Large intestine (tissue), 3 donors: ENCODE measurements at regions not wholly inside any gene's neighbourhood (a gene's known extent, or its start where the extent isn't known, plus 50 kb on each side); places are given as distances from the start of the nearest gene placed in this dataset.

ENCODE experiments used
- DNase-seq, 2 donors: peaks; one replicate each; pipeline versions ENCODE4 v3.0.0 to v3.0.0-alpha.2; 2013
- H3K27ac ChIP-seq: one replicate; pipeline ENCODE4 v1.5.1; 2013; ENCODE audit warnings: low read length
- H3K27me3 ChIP-seq: 2 replicates; pipeline ENCODE4 v1.6.1; 2013; ENCODE audit warnings: low read length; ENCODE audit not compliant: control insufficient read depth, insufficient read depth
- H3K36me3 ChIP-seq: 2 replicates; pipeline ENCODE4 v1.6.1; 2013; ENCODE audit warnings: low read length; ENCODE audit not compliant: control insufficient read depth, insufficient read depth
- H3K4me1 ChIP-seq: one replicate; pipeline ENCODE4 v1.6.1; 2013; ENCODE audit warnings: low read length; ENCODE audit not compliant: control insufficient read depth, insufficient read depth
- H3K4me3 ChIP-seq: one replicate; pipeline ENCODE4 v1.5.1; 2013; ENCODE audit warnings: low read length
- H3K9me3 ChIP-seq: one replicate; pipeline ENCODE4 v1.6.1; 2013; ENCODE audit warnings: mild to moderate bottlenecking, low read depth, low read length, moderate library complexity; ENCODE audit not compliant: control insufficient read depth
- WGBS: methylation state at CpG from one replicate; pipeline ENCODE4 v1.1.5; 2013; ENCODE audit warnings: low lambda C conversion rate; ENCODE audit not compliant: insufficient coverage; 5-methylcytosine and 5-hydroxymethylcytosine counted together

DNA sequence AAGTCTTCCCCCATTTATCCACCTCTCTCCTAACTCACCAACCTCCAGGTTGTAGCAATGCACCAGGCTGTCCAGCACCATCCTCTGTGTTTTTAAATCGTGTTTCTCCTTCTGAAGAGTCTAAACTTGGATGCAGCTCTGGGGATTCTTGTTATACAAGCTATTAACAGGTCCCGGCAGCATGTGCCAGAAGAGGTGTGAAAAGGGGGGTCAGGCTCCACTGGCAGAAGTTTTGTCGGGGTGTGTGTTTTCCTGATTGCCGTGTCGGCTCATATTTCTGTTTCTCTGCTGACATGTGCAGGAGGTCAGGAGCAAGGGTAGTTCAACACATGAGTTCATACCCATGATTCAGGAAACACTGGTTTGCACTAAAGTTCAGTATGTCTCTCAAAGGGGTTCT, 658.6 kb upstream of the CAMK1G start:
- Histone ChIP-seq H3K9me3 (no peaks in the 10 kb centered on the region), H3K4me1 (no peaks in the 10 kb centered on the region), H3K36me3 (no peaks in the 10 kb centered on the region), H3K4me3 (no peak overlapping the region), H3K27ac (no peak overlapping the region), H3K27me3 (no peaks in the 10 kb centered on the region)
- WGBS, result no CpG with 5 or more reads among the region's 5 CpGs
- DNase-seq, result no peak

DNA sequence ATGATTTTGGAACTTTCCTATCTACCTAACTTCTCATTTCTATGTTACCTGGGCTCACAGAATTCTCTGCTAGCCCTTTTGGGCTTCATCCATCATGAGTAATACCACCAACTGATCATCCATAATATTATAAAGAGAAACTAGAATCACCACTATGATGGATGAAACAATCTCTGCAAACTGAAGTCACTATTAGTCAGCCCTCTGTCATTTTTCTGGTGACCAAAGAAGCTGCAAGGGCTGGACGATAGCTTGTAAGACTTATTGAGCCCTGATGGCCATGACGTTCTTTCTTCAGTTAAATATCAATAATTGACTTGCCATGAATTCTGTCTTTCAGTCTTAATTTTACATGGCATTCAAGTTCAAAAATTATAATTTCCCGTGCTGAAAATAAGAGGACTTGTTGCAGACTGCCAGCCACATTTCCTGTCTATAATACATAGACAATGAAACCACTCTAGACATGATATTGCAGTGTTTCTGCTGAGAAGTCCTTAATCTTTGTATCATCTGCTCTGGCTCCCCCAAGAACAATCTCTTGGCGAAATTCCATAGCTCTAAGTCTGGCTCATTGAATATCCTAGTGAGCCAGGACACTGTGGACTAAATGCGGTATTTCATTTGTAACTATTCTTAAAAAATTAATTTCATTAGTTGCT, 655.0 kb upstream of the CAMK1G start:
- 100% methylated on average over 1 of the region's 5 CpGs for WGBS
- Histone ChIP-seq H3K36me3 (no peaks in the 10 kb centered on the region), H3K9me3 (no peaks in the 10 kb centered on the region)

DNA sequence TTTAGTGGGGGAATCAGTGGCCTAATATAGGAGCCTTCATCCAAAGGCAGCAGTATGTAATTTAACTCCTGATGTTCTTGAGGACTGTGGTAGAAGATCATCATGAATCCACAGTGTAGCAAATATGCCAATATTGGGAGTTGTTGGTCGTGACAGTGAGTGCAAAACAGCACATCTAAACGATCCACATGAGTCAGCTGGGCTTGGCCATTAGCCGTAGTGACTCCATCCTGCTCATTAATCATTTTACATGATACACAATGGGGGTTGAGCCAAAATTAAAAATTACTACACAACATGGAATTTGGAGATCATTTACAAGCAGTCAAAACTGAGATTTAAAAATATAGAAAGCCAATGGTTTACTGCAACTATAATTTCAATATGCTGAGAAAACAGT, 653.9 kb upstream of the CAMK1G start:
- no peak overlapping the region for H3K27ac ChIP-seq
- no peaks in the 10 kb centered on the region for H3K27me3 ChIP-seq
- no peak for DNase-seq
- no peak overlapping the region for H3K4me3 ChIP-seq
- whole genome bisulfite sequencing, result no CpG with 5 or more reads among the region's 3 CpGs
- H3K9me3 ChIP-seq, result no peaks in the 10 kb centered on the region
- H3K4me1 ChIP-seq, result no peaks in the 10 kb centered on the region
- H3K36me3 ChIP-seq, result no peaks in the 10 kb centered on the region

More for the DNA sequence above, 655.0 kb upstream of the CAMK1G start:
- Histone ChIP-seq H3K4me1 (no peaks in the 10 kb centered on the region), H3K4me3 (no peak overlapping the region), H3K27ac (no peak overlapping the region), H3K27me3 (no peaks in the 10 kb centered on the region)
- DNase-seq, result no peak

DNA sequence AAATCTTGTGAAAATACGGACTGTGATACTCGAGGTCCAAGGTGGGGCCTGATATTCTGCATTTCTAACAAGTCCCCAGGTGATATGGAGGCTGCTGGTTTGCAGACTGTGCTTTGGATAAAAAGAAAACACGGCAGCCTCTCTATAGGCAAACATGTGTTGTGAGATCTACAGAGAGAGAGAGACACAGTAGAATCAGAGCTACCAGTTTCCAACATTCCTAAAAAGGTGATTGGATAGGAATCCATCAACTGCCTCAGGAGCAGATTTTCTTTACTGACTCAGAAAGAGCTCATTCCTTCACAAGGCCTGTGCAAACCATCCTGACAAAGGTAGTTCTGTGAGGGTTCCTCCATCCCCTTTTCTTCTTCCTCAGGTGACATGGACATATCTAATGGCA, 651.6 kb upstream of the CAMK1G start:
- Histone ChIP-seq H3K27ac (no peak overlapping the region), H3K9me3 (no peaks in the 10 kb centered on the region), H3K4me3 (no peak overlapping the region), H3K27me3 (no peaks in the 10 kb centered on the region), H3K36me3 (no peaks in the 10 kb centered on the region), H3K4me1 (no peaks in the 10 kb centered on the region)
- 80% methylated on average over 1 of the region's 3 CpGs for WGBS
- no peak for DNase-seq

DNA sequence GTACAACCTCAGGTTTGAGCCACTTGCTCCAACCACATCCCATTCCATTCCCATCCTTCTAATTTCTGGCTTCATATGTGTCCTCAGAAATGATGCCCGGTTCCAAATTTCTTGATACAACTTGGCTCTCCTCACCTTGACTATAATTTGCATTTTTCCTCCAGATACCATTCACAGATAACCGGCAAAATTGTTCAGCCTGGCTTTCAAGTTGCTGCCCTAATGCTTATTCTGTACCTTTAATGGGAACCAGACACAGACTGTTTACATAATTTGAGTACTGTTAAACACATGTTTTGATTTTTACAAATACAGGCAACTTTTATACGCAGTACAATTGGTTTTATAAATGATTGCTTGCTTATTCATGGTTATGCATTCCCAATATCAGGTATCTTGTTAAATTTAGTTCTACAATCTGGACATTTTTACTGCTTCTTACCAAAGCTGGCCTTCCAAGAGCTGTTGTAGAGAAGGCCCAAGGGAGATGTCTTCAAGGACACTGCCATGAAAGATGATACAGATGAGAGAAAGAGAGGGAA, 649.5 kb upstream of the CAMK1G start:
- Histone ChIP-seq H3K36me3 (no peaks in the 10 kb centered on the region), H3K4me3 (no peak overlapping the region), H3K27me3 (no peaks in the 10 kb centered on the region), H3K4me1 (no peaks in the 10 kb centered on the region), H3K9me3 (no peaks in the 10 kb centered on the region), H3K27ac (no peak overlapping the region)
- 73% methylated on average over 2 of the region's 3 CpGs for WGBS
- DNase-seq, result no peak

DNA sequence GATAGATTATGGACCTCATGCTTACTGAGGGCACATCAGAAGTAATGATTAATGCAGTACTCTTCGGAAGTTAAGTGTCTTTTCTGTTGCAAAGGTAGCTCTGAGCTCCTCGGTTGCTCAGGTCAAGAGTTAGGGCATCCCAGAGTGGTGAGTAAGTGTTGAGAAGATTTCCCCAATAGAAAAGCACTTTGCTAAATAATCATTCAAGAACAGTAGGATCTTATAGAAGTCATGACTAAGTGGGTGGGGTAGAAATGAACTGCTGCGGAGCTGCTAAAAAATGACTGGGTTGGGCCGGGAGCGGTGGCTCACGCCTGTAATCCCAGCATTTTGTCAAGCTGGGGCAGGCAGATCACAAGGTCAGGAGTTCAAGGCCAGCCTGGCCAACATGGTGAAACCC, 648.6 kb upstream of the CAMK1G start:
- Histone ChIP-seq H3K27me3 (no peaks in the 10 kb centered on the region), H3K4me3 (no peak overlapping the region), H3K9me3 (no peaks in the 10 kb centered on the region), H3K36me3 (no peaks in the 10 kb centered on the region), H3K27ac (no peak overlapping the region), H3K4me1 (no peaks in the 10 kb centered on the region)
- no CpG with 5 or more reads among the region's 6 CpGs for WGBS
- no peak for DNase-seq

DNA sequence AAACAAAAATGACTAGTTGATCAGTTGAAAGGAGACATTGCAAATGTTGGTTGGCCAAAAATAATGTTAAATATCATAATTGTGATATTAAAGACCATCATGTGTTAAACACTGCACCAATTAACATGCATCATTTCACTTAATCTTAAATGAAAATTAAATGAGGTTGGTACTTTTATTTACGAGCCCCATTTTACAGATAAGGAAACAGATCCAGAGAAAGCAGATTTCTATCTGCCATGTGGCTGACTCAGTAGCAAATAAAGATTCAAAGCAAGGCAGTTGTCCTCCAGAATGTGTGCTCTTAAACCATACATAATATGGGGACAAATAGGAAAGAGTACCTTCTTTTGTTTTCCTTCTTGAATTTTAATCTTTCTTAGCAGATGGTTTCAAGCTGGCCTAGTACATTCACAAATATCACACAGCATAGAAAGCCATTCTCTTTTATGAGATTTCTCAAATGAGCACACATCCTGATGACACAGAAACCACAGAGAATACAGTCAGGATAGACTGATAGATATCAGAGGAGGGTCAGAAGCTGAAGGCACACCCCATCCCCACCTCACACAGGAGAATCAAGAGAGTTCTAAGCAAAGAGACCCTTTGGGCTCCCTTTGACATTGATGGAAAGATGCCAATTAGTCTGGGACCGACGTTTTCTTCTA, 647.9 kb upstream of the CAMK1G start:
- H3K9me3 ChIP-seq, result no peaks in the 10 kb centered on the region
- H3K27ac ChIP-seq, result no peak overlapping the region
- no peaks in the 10 kb centered on the region for H3K27me3 ChIP-seq
- H3K36me3 ChIP-seq, result no peaks in the 10 kb centered on the region
- no CpG with 5 or more reads among the region's 3 CpGs for WGBS
- H3K4me3 ChIP-seq, result no peak overlapping the region
- H3K4me1 ChIP-seq, result no peaks in the 10 kb centered on the region
- DNase-seq, result no peak

DNA sequence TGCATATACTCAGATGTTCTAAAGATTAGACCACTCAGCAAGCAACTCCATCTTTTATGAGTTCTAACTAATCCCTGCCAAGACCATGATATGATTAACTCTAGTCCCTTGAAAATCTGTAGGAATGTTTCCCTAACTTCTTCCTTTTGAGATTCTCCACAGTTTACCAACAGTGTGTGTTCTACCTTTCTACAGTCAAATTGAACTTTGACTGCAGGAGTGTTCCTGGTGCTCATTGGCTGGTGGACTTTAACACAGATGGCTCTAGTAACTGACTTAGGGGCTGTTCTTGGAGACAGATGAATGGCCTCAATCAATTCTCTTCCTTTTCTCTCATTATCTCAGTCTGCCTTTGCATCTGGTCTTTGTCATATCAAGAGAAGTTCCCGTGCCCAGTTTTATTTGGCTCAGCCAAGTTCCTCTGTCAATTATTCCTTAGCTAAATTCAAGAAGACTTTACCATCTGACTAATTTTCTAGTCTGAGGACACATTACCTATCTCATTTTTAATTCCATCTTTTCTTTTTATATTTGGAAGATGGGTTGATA, 643.9 kb upstream of the CAMK1G start:
- Histone ChIP-seq H3K4me1 (no peaks in the 10 kb centered on the region), H3K27me3 (no peaks in the 10 kb centered on the region), H3K36me3 (no peaks in the 10 kb centered on the region), H3K4me3 (no peak overlapping the region), H3K9me3 (no peaks in the 10 kb centered on the region), H3K27ac (no peak overlapping the region)
- 58% methylated on average over 1 of the region's 1 CpG for WGBS
- peak in 1 of 2 donors; percentile 6 for DNase-seq

DNA sequence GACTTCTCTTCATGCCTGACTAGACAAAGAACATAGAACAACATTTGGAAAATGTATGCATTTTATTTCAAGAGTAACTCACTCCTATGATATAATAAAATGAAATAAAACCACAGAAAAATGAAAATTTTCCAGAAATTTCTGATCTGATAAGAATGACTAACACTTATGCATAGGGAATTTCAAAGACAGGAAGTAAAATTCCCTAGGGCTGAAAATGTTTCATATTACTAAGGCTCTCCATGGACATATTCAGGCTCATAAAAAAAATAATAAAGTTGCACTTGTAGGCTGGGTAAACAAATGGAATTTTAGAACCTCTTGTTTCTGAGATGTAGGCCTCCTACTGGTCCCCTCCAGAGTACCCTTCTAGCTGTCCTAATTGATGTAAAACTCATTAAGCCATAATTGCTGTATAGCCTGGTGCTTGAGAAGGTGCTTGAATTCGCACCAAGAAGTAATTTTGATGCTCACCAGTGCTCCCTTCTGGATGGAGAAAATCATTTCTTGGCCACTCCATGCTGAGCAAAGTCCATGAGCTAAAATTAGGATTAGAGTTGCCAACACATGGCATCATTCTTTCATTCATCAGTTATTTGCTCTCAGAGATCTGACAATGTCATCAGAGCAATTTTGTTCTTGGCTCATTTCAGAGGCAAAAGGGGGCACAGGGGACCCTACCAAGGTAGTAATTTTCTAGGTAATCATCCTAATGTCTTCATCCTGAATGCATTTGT, 641.0 kb upstream of the CAMK1G start:
- H3K27ac ChIP-seq, result no peak overlapping the region
- H3K4me3 ChIP-seq, result no peak overlapping the region
- WGBS, result no CpG with 5 or more reads among the region's 1 CpG
- H3K9me3 ChIP-seq, result no peaks in the 10 kb centered on the region
- no peaks in the 10 kb centered on the region for H3K27me3 ChIP-seq
- no peak for DNase-seq
- H3K4me1 ChIP-seq, result no peaks in the 10 kb centered on the region
- no peaks in the 10 kb centered on the region for H3K36me3 ChIP-seq

DNA sequence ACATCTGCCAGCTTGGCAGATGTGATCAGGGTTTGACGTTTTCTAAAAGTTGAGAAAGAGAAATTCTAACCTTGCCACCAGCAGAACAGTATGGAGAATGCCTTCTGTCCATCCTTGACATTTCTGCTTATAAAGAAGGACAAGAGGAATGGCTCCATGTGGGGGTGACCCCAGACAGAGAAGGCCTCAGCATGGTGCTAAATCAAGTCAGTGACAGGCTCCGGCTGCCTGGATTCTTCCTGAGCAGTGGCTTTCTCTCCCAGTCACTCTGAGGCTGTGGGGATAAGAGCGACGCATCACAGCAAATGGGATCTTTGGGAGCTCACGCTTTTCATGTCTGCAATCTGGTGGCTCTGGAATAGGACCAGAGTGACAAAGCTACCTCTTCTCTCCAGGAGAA, 640.2 kb upstream of the CAMK1G start:
- Histone ChIP-seq H3K4me1 (no peaks in the 10 kb centered on the region), H3K27ac (no peak overlapping the region), H3K4me3 (no peak overlapping the region), H3K27me3 (no peaks in the 10 kb centered on the region), H3K9me3 (no peaks in the 10 kb centered on the region), H3K36me3 (no peaks in the 10 kb centered on the region)
- 100% methylated on average over 1 of the region's 5 CpGs for WGBS
- no peak for DNase-seq
